NCI-H510A (cell line): ENCODE measurements at regions not wholly inside any gene's neighbourhood (a gene's known extent, or its start where the extent isn't known, plus 50 kb on each side); places are given as distances from the start of the nearest gene placed in this dataset.
"Not testable (repeated sequence)": the region's sequence is repeated elsewhere in the genome, so short reads cannot be mapped to it uniquely, and the experiment has no call there.

Experiments
- DNase-seq: peaks from one replicate; lab custom pipeline; 2025; lab: John Stamatoyannopoulos, UW

- DNase-seq: not testable (repeated sequence)
Observed at GRCh38 chr17:64724246-64724645, 62.1 kb upstream of the SMURF2 start.

GRCh38 chr17:64723781-64724180 lies 61.7 kb upstream of the SMURF2 start:
- no peak for DNase-seq

GRCh38 chr17:64721556-64721955 lies 59.4 kb upstream of the SMURF2 start:
- not testable (repeated sequence) for DNase-seq

- not testable (repeated sequence) for DNase-seq
Observed at GRCh38 chr17:64720253-64720652, 58.1 kb upstream of the SMURF2 start.

GRCh38 chr17:64719517-64719916 lies 57.4 kb upstream of the SMURF2 start:
- DNase-seq: not testable (repeated sequence)

- DNase-seq: not testable (repeated sequence)
Observed at GRCh38 chr17:64718816-64719215, 56.7 kb upstream of the SMURF2 start.

GRCh38 chr17:64718058-64718457 lies 56.0 kb upstream of the SMURF2 start:
- peak; percentile 49 for DNase-seq

- DNase-seq: not testable (repeated sequence)
Observed at GRCh38 chr17:64716496-64716895, 54.4 kb upstream of the SMURF2 start.

- DNase-seq: not testable (repeated sequence)
Observed at GRCh38 chr17:64713786-64714185, 51.7 kb upstream of the SMURF2 start.

GRCh38 chr17:64712557-64713351 lies 50.6 kb upstream of the SMURF2 start:
- DNase-seq: not testable (repeated sequence)
